Stimulated activated CD4-positive, alpha-beta T cell treated with anti-CD3 and anti-CD28 coated beads, TNF-alpha, amount 100 ng/mL, for 1 hour (primary cell): ENCODE measurements at regions not wholly inside any gene's neighbourhood (a gene's known extent, or its start where the extent isn't known, plus 50 kb on each side); places are given as distances from the start of the nearest gene placed in this dataset.
"Not testable (repeated sequence)": the region's sequence is repeated elsewhere in the genome, so short reads cannot be mapped to it uniquely, and the experiment has no call there.

ENCODE experiments used
- DNase-seq, 3 donors: peaks; one replicate each; pipeline ENCODE4 v3.0.0-alpha.2; 2020; ENCODE audit warnings: low read depth in 3 of 3, low spot score in 1 of 3

DNA sequence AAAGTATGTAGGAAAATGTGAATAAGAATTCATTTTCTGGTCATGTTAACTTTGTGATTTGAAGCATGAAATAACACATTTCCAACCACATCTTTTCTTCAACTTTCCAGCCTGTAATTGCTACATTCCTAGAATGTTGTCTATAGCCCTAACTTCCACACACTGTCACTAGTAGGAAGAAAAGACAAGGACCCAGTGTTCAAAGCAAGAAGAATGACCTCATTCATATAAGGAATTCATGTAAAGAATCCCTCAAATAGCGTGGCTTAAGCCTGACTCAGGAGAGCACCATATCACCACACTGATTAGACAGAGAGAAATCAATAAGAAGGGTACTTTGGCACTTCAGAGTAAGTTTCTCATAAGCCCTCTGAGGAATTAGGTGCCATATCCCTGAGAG, 318.7 kb upstream of the CHRM2 start:
- DNase-seq, result no peak

DNA sequence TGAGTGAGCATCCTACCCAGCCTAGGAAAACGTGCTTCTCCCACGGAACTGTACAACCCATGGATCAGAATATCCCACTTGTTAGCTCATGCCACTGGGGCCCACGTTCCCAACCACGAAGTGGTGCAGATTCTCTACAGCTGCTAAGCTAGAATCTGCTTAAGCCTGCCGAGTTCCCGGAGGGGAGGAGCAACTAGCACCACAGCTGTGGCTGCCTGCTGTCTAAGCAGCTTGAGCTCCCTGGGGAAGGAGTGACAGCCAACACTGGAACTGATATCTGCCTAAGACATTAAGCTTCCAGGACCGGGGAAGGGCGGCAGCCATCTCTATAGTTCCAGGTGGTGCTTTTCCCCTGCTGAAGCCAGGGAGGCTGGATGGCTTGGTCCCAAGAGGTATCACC, 334.7 kb upstream of the CHRM2 start:
- DNase-seq, result no peak

DNA sequence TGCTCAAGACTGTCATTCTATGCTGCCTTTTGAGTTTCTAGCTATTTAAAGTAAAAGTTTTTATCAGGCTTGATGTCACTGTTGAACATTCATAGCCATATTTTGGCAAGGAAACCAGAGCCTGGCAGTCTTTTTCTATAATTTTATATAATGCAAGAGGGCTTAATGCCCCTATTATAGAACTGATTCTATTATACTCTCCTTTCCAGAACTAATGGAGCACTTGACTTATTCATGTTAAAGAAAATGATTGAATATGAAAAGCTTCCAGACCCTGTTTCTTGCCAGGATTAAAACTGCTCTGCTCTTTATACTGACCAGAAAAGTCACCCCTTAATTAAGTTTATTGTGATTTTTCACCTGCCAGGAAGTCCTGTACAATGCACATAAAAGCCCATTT, 337.6 kb upstream of the CHRM2 start:
- no peak for DNase-seq

GRCh38 chr7:136528329-136528728, 340.1 kb upstream of the CHRM2 start:
- DNase-seq, result no peak

GRCh38 chr7:136527554-136527953, 340.9 kb upstream of the CHRM2 start:
- DNase-seq, result no peak

GRCh38 chr7:136526408-136527105, 341.9 kb upstream of the CHRM2 start:
- no peak for DNase-seq

DNA sequence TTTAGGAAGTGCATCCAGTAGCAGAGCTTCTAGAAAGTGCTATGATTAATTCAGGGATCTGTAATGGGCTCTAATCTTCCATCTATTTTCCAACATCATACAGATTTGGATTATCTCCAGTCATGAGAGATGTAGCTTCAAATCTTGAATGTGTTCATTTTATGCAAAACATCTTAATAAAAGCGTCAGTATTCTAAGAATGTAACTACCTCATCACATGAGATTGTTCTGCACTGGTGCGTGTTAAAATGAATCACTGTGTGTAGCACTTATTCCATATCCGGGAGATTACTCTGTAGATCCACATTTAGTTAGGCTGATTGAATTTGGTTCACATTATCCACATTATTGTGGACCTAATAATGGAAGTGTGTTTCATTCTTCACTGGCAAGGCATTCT, 344.9 kb upstream of the CHRM2 start:
- DNase-seq, result no peak

DNA sequence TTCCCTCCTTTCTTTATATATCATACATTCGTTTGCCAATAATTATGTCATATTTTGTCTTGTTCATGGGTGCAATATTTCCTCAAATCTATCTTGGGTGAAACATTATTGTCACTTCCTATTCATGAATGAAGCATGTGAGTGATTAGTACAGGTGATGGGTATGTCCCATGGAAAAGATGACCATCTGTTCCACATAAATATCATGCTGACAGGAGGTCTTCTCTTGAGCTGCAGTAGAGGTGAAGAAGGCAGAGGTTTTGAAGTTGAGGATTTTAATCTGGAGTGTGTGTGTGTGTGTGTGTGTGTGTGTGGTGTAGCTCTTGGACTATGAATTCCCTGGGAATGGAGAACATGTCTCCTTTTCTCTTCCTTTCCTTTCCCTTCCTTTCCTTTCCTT, 350.5 kb upstream of the CHRM2 start:
- DNase-seq, result no peak

- no peak for DNase-seq
Observed at GRCh38 chr7:136514776-136515175, 353.7 kb upstream of the CHRM2 start.

- DNase-seq, result no peak
Observed at GRCh38 chr7:136513744-136514143, 354.7 kb upstream of the CHRM2 start.

DNA sequence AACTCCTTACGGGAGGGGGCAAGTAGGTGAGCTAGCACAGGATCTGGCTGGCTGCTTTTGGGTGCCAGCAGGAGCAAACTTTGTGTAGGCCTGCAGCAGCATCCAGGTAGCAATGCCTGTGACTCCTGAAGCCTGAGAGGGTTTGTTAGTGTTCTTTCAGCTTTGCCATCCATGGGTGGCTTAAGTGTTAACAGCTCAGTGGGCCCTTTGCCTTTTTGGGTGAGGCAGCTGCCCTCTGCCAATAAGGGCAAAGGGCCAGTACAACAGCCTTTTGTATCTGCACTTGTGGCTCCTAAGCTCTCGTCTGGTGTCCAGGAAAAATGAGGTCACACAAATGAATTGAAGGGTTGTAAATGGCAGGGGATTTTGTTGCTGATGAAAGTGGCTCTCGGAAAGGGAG, 359.0 kb upstream of the CHRM2 start:
- no peak for DNase-seq

- DNase-seq, result no peak
Observed at GRCh38 chr7:136502162-136502561, 366.3 kb upstream of the CHRM2 start.

- no peak for DNase-seq
Observed at GRCh38 chr7:136501151-136501550, 367.3 kb upstream of the CHRM2 start.

- no peak for DNase-seq
Observed at GRCh38 chr7:136496551-136496950, 371.9 kb upstream of the CHRM2 start.

DNA sequence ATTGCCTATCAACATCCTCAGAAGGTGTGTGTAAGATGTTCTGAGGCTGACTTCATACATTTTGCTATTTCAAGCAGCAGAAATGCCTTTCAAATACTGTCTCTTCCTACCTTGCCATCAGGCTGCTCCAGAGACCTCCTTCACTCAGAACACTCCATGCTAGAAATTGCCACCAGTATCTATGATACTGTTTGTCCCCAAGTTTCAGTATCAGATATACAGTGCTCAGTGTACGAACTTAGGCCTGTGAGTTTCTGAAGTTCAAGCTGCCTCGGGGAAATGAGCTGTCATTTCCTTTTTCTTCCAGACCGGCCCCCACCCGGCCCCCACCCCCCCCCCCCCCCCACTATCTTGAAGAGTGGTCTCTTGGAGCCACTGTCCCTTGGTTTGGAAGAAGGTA, 373.4 kb upstream of the CHRM2 start:
- no peak for DNase-seq

GRCh38 chr7:136492366-136492765, 376.1 kb upstream of the CHRM2 start:
- no peak for DNase-seq

- DNase-seq, result no peak
Observed at GRCh38 chr7:136489808-136490207, 378.6 kb upstream of the CHRM2 start.

DNA sequence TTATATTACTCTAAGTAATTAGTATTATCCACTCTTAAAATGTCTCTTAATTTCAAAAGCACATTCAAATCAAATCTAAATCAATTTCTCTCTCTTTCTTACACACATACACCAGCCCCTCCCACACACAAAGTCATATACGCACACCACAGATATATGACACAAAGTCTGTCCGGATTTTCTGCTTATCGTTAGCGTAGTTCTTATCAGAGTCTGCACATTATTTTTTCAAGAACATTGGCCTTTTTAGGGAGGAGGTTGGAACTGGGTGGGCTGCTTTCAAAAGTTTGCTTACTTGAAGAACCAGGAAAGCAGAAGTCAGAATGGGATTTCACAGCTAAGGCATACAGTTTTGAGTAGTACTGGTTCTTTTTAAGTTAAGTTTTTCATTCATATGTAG, 387.6 kb upstream of the CHRM2 start:
- no peak for DNase-seq

- DNase-seq, result no peak
Observed at GRCh38 chr7:136479922-136480321, 388.5 kb upstream of the CHRM2 start.

DNA sequence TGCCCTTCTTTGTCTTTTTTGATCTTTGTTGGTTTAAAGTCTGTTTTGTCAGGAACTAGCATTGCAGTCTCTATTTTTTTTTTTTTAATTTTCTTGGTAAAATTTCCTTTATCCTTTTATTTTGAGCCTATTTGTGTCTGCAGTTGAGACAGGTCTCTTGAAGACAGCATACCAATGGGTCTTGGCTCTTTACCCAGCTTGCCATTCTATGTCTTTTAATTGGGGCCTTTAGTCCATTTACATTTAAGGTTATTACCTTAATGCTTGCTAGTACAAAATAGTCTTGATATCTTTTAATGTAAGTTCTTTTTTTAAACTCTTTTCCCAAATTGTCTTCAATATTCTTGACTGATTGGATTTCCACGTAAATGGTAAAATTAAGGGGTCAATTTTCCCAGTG, 398.3 kb upstream of the CHRM2 start:
- no peak for DNase-seq

DNA sequence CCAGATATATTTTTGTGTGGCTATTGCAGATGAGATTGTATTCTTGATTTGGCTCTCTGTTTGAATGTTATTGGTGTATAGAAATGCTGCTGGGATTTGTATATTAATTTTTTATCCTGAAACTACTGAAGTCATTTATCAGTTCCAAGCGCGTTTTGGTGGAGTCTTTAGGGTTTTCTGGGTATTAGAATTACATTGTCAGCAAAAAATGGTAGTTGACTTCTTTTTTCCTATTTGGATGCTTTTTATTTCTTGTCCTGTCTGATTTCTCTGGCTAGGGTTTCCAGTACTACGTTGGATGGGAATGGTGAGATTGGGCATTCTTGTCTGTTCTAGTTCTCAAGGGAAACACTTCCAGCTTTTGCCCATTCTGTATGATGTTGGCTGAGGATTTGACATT, 415.5 kb upstream of the CHRM2 start:
- no peak for DNase-seq

DNA sequence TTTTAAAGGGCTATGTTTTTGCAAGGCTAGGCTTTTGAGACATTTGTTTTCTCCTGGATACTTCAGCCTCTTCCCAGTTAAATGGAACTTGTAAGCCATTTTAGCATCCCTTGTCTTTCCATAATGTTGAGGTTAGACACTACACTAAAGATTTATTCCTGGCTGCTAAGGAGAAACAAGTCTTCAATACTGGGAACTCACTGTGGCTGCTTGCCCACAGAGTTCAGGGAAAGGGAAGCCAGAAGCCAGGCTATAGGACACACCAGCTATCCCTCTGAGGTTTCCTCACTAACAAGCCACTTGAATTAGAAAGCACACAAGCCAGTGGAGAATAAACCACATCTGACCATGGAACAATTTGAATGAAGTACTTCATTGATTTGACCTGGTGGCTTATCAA, 421.7 kb upstream of the CHRM2 start:
- no peak for DNase-seq

DNA sequence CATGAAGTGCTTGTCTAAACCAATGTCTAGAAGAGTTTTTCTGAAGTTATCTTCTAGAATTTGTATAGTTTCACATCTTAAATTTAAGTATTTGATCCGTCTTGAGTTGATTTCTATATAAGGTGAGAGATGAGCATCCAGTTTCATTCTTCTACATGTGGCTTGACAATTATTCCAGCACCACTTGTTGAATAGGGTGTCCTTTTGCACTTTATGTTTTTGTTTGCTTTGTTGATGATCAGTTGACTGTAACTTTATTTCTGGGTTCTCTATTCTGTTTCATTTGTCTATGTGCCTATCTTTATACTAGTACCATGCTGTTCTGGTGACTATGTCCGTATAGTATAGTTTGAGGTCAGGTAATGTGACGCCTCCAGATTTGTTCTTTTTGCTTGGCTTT, 426.6 kb upstream of the CHRM2 start:
- DNase-seq, result no peak

DNA sequence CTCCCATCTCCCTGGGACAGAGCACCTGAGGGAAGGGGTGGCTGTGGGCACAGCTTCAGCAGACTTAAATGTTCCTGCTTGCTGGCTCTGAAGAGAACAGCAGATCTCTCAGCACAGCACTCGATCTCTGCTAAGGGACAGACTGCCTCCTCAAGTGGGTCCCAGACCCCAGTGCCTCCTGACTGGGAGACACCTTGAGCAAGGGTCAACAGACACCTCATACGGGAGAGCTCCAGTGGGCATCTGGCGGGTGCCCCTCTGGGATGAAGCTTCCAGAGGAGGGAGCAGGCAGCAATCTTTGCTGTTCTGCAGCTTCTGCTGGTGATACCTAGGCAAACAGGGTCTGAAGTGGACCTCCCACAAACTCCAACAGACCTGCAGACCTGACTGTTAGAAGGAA, 436.7 kb upstream of the CHRM2 start:
- not testable (repeated sequence) for DNase-seq
